Endothelial cell (in vitro differentiated cells): ENCODE measurements at regions not wholly inside any gene's neighbourhood (a gene's known extent, or its start where the extent isn't known, plus 50 kb on each side); places are given as distances from the start of the nearest gene placed in this dataset.

Experiments
- DNase-seq: peaks from one replicate; pipeline ENCODE4 v3.0.0; 2021; ENCODE audit warnings: low spot score
- H3K27ac Mint-ChIP-seq: one replicate; pipeline ENCODE4 v1.8.0; 2021; ENCODE audit warnings: mixed read lengths, inconsistent platforms; ENCODE audit not compliant: unreplicated experiment
- H3K27me3 Mint-ChIP-seq: one replicate; pipeline ENCODE4 v1.8.0; 2021; ENCODE audit warnings: mild to moderate bottlenecking, moderate library complexity, mixed read lengths, inconsistent platforms; ENCODE audit not compliant: unreplicated experiment
- H3K36me3 Mint-ChIP-seq: one replicate; pipeline ENCODE4 v1.8.0; 2021; ENCODE audit warnings: mild to moderate bottlenecking, low read depth, mixed read lengths, inconsistent platforms; ENCODE audit not compliant: unreplicated experiment
- H3K4me1 Mint-ChIP-seq: one replicate; pipeline ENCODE4 v1.8.0; 2021; ENCODE audit warnings: mild to moderate bottlenecking, mixed read lengths, inconsistent platforms; ENCODE audit not compliant: unreplicated experiment
- H3K4me3 Mint-ChIP-seq: one replicate; pipeline ENCODE4 v1.8.0; 2021; ENCODE audit warnings: mild to moderate bottlenecking, mixed read lengths, inconsistent platforms; ENCODE audit not compliant: unreplicated experiment
- H3K9me3 Mint-ChIP-seq: one replicate; pipeline ENCODE4 v1.8.0; 2021; ENCODE audit warnings: mixed read lengths, inconsistent platforms; ENCODE audit not compliant: unreplicated experiment
- TF ChIP-seq, protein P1 (sequence below): fragments of 200-600 bp; sonication (generic); IDR thresholded peaks from one replicate; pipeline ENCODE4 v1.5.0; 2021; ENCODE audit warnings: antibody characterized with exemption; ENCODE audit not compliant: unreplicated experiment

DNA sequence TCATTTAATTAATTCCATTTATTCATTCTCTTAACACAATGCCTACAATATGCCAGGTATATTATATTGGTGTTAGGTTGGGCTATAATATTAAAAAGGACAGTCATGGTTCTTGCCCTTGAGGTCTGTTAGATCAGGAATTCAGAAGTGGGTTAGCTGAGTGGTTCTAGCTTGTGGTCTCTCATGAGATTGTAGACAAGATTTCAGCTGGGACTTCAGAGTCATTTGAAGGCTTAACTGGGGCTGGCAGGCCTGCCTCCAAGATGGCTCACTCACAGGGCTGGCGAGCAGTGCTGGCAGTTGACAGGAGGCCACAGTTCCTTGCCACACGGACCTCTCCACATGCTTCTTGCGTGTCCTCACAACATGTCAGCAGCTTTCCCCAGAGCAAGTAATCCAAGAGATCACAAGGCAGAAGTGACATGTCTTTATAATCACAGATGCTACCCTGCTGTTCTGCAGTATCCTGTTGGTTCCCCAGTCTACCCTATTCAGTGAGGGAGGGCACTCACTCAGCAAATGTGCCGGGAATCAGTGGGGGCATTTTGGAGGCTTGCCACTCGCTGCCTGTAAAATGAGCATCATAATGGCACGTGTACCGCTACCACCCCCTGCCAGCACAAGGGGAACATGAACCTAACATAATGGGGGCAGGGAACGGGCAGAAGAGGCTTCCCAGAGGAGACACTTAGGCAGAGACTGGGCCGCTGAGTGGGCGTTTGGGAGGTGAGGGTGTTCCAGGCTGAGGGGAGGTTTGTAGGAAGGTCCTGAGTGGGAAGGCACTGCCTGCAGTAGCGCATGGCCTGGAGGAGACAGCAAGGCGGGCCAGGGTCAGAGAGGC is 70.0 kb downstream of the EXOSC2 start:
- H3K27me3 Mint-ChIP-seq: no peaks in the 10 kb centered on the region
- no peak overlapping the region for H3K4me3 Mint-ChIP-seq
- H3K4me1 Mint-ChIP-seq: peaks cover 62% of the 10 kb centered on the region
- H3K9me3 Mint-ChIP-seq: no peaks in the 10 kb centered on the region
- no peaks in the 10 kb centered on the region for H3K36me3 Mint-ChIP-seq
- TF ChIP-seq, protein P1, sequence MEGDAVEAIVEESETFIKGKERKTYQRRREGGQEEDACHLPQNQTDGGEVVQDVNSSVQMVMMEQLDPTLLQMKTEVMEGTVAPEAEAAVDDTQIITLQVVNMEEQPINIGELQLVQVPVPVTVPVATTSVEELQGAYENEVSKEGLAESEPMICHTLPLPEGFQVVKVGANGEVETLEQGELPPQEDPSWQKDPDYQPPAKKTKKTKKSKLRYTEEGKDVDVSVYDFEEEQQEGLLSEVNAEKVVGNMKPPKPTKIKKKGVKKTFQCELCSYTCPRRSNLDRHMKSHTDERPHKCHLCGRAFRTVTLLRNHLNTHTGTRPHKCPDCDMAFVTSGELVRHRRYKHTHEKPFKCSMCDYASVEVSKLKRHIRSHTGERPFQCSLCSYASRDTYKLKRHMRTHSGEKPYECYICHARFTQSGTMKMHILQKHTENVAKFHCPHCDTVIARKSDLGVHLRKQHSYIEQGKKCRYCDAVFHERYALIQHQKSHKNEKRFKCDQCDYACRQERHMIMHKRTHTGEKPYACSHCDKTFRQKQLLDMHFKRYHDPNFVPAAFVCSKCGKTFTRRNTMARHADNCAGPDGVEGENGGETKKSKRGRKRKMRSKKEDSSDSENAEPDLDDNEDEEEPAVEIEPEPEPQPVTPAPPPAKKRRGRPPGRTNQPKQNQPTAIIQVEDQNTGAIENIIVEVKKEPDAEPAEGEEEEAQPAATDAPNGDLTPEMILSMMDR: no peak
- H3K27ac Mint-ChIP-seq: peak overlapping the region; percentile 84
- DNase-seq: no peak

DNA sequence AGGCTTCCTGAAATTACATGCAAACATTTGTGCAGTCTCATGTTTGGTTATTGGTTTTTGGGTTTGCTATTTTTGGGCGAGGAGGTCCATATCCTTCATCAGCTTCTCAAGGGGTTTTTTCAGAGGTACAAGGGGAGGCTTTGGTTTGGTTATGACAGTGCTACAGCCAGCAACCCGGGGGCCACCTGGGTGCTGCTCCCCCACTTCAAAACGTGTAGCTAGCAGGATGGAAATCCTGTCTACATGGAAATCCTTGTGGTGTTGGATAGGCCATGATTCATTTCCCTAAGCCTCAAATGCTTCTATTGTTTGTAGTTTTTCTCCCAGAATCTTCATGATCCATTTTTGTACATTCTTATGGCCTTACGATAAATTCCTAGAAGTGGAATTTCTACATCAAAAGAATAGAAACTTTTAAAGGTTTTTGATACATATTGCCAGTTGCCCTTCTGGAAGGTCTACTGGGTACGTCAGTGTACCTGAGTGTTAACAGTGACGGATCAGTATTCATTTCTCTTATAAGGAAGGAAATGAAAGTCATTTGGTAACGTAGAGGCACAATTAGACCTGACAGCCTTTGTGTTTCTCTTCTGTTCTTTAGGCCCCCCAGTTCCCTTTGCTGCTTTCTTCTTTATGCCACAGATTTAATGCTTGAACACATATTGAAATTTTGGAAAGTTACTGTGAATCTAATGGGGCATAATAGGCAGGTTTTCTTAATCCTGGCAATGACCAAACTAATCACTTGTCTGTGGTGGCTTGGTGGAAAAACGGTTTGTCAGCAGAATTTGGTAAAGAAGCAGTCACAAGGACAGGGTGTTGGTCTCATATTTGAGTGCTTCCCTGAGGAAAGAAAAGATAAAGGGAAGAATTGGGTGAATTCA is 69.7 kb upstream of the ABL1 start:
- TF ChIP-seq, protein P1: no peak
- no peak for DNase-seq
- Mint-ChIP-seq H3K9me3 (no peaks in the 10 kb centered on the region), H3K4me1 (peaks cover 61% of the 10 kb centered on the region), H3K27me3 (no peaks in the 10 kb centered on the region), H3K27ac (peak overlapping the region; percentile 39), H3K4me3 (no peak overlapping the region), H3K36me3 (no peaks in the 10 kb centered on the region)

DNA sequence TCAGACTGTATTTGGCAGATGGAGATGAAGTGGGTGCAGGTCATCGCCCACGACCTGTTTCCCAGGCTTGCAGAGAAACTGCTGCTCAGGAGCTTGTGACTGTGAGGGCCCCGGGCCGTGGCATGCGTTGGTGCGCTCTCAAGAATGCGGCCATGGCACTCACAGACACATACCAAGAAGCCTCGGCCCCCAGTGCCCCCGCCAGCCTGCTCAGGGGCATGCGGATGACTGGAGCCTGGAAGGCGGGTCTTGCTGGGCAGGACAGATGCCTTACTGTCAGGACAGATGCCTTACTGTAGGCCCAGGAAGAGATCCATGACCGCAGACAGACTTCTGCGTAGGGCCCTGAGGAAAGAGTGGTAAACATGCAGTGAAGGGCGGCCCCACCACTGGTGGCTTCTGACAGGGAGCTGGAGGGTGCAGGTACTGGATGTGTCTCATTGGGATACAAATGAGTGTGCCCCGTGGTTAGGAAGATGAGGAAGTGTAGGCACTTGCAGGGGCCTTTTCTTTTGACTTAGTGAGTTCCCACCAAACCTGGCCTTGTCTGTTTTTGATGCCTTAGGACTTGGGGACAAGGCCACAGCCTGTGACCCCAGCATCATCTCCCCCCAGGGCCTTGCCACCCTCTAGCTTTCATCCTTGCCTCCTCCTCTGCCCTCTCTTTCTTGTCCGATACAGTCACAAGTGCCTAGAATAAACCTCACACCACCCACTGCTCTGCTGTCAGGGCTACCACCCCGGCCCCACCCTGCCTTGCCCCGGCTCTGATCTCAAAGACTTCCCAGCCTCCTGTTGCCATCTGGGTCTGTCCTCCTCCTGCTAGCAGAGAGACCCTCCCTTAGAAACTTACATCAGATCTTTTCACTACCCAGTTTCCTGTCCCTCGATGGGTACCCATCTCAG is 68.8 kb upstream of the ABL1 start:
- Mint-ChIP-seq H3K9me3 (no peaks in the 10 kb centered on the region), H3K36me3 (no peaks in the 10 kb centered on the region), H3K4me3 (no peak overlapping the region), H3K4me1 (peaks cover 64% of the 10 kb centered on the region), H3K27ac (peak overlapping the region; percentile 76), H3K27me3 (no peaks in the 10 kb centered on the region)
- DNase-seq: no peak
- TF ChIP-seq, protein P1: no peak

DNA sequence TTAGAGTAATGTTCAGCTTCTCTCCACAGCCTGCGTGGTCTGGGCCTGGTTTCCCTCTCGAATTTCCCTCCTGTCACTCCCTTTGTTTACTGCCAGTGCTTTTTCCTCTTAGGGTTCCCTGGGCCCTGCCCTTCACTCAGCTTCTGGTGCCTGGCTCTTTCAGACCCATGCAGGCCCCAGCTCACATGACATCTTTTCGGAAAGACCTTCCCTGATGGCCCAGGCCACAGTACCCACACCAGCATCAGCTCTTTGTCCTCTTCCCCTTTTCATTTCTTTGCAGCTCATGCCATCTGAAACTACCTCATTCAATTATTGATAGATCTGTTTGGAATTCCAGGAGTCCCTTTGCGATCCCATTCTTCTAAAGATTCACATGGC is 68.1 kb upstream of the ABL1 start:
- Mint-ChIP-seq H3K4me1 (peaks cover 64% of the 10 kb centered on the region), H3K4me3 (no peak overlapping the region)

More for the DNA sequence above, 68.1 kb upstream of the ABL1 start:
- Mint-ChIP-seq H3K36me3 (no peaks in the 10 kb centered on the region), H3K27ac (peak overlapping the region; percentile 76), H3K27me3 (no peaks in the 10 kb centered on the region), H3K9me3 (no peaks in the 10 kb centered on the region)
- TF ChIP-seq, protein P1: no peak
- DNase-seq: no peak
